ENCODE measurements at regions not wholly inside any gene's neighbourhood (a gene's known extent, or its start where the extent isn't known, plus 50 kb on each side); places are given as distances from the start of the nearest gene placed in this dataset.

DNA sequence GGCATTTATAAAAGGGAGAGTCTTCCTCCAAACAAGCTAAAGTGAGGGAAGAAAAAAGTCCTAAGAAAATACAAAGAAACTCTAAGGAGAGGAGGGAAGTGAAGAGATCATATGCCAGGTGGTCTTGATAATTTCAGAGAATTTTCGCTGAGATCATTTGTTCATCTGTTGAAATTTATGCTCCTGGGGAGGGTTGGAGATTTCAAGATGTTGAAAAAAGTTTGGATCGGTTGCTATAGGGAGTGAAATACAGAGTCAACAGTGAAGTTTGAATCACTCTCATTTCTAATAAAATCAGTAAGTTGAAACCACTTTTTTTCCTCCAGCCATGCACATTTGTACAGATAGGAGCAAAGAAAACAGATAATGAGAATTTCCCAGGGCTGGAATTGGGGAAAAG lies 299.1 kb upstream of the ADAMTS5 start:
- Mint-ChIP-seq H3K9me3 (peaks cover 5% of the 10 kb centered on the region), H3K36me3 (no peaks in the 10 kb centered on the region), H3K4me3 (no peak overlapping the region), H3K4me1 (peaks cover 20% of the 10 kb centered on the region), H3K27ac (no peak overlapping the region), H3K27me3 (ENCODE audit: low read depth) (no peaks in the 10 kb centered on the region)
- POLR2A ChIA-PET = no interaction called here
- ATAC-seq (no peak), DNase-seq (ENCODE audit: low spot score) (no peak)
- CTCF ChIA-PET = no interaction called here
- TF ChIP-seq ZNF138 (CRISPR knock-in tag; conservative IDR thresholded peaks at IDR 0.05) = no peak
- no peak for TF ChIP-seq GRHL2 (CRISPR knock-in tag; IDR thresholded peaks at IDR 0.05; ENCODE audit: insufficient replicate concordance, severe bottlenecking)
- TF ChIP-seq ZMAT4 (CRISPR knock-in tag; IDR thresholded peaks at IDR 0.05) = no peak
- no peak for TF ChIP-seq PRRX2 (CRISPR knock-in tag; IDR thresholded peaks at IDR 0.05)
- TF ChIP-seq E2F1 (CRISPR knock-in tag; IDR thresholded peaks at IDR 0.05) = no peak
- TF ChIP-seq KAT7 (CRISPR knock-in tag; IDR thresholded peaks at IDR 0.05; ENCODE audit: borderline replicate concordance) = no peak
- TF ChIP-seq ZNF219 (CRISPR knock-in tag; IDR thresholded peaks at IDR 0.05; ENCODE audit: borderline replicate concordance) = no peak

DNA sequence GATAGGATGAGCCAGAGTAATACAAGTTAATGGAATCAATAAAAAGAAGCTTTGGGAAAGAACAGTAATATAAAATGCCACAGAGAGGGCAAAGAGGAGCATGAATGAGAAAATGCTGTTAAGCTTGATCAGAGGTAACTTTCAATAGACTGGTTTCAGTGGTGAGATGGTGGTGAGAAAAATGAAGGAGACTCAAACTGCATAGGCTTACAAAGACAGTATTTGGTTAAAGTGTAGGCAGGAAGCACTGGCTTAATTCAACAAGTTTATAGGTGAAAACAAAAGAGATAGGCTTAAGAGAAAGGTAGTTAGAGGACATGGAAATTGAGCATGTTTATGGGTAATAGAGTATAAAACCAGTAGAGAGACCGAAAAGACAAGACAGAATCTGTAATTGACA lies 298.6 kb upstream of the ADAMTS5 start:
- TF ChIP-seq, protein P1, sequence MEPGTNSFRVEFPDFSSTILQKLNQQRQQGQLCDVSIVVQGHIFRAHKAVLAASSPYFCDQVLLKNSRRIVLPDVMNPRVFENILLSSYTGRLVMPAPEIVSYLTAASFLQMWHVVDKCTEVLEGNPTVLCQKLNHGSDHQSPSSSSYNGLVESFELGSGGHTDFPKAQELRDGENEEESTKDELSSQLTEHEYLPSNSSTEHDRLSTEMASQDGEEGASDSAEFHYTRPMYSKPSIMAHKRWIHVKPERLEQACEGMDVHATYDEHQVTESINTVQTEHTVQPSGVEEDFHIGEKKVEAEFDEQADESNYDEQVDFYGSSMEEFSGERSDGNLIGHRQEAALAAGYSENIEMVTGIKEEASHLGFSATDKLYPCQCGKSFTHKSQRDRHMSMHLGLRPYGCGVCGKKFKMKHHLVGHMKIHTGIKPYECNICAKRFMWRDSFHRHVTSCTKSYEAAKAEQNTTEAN (CRISPR knock-in tag; IDR thresholded peaks at IDR 0.05) = no peak
- TF ChIP-seq TEAD4 (CRISPR knock-in tag; IDR thresholded peaks at IDR 0.05) (no peak), ATF1 (CRISPR knock-in tag; IDR thresholded peaks at IDR 0.05) (no peak), CBFB (CRISPR knock-in tag; IDR thresholded peaks at IDR 0.05; ENCODE audit: low read depth) (no peak), TEAD1 (CRISPR knock-in tag; IDR thresholded peaks at IDR 0.05) (no peak), EMX1 (CRISPR knock-in tag; IDR thresholded peaks at IDR 0.05) (no peak), ZNF396 (CRISPR knock-in tag; IDR thresholded peaks at IDR 0.05; ENCODE audit: borderline replicate concordance) (no peak), TP53 (CRISPR knock-in tag; IDR thresholded peaks at IDR 0.05) (no peak), JAZF1 (CRISPR knock-in tag; IDR thresholded peaks at IDR 0.05) (no peak), ZBTB21 (CRISPR knock-in tag; IDR thresholded peaks at IDR 0.05; ENCODE audit: borderline replicate concordance) (no peak), NR2C2 (CRISPR knock-in tag; IDR thresholded peaks at IDR 0.05) (no peak), CREB1 (CRISPR knock-in tag; IDR thresholded peaks at IDR 0.05) (no peak), PRRX2 (CRISPR knock-in tag; IDR thresholded peaks at IDR 0.05) (no peak), IRF2 (CRISPR knock-in tag; IDR thresholded peaks at IDR 0.05; ENCODE audit: borderline replicate concordance, low read depth) (no peak)
- TF ChIP-seq, protein P2, sequence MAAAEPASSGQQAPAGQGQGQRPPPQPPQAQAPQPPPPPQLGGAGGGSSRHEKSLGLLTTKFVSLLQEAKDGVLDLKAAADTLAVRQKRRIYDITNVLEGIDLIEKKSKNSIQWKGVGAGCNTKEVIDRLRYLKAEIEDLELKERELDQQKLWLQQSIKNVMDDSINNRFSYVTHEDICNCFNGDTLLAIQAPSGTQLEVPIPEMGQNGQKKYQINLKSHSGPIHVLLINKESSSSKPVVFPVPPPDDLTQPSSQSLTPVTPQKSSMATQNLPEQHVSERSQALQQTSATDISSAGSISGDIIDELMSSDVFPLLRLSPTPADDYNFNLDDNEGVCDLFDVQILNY (CRISPR knock-in tag; IDR thresholded peaks at IDR 0.05) = no peak
- TF ChIP-seq, protein P3, sequence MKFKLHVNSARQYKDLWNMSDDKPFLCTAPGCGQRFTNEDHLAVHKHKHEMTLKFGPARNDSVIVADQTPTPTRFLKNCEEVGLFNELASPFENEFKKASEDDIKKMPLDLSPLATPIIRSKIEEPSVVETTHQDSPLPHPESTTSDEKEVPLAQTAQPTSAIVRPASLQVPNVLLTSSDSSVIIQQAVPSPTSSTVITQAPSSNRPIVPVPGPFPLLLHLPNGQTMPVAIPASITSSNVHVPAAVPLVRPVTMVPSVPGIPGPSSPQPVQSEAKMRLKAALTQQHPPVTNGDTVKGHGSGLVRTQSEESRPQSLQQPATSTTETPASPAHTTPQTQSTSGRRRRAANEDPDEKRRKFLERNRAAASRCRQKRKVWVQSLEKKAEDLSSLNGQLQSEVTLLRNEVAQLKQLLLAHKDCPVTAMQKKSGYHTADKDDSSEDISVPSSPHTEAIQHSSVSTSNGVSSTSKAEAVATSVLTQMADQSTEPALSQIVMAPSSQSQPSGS (CRISPR knock-in tag; IDR thresholded peaks at IDR 0.05; ENCODE audit: borderline replicate concordance, low read depth) = no peak
- TF ChIP-seq, protein P4, sequence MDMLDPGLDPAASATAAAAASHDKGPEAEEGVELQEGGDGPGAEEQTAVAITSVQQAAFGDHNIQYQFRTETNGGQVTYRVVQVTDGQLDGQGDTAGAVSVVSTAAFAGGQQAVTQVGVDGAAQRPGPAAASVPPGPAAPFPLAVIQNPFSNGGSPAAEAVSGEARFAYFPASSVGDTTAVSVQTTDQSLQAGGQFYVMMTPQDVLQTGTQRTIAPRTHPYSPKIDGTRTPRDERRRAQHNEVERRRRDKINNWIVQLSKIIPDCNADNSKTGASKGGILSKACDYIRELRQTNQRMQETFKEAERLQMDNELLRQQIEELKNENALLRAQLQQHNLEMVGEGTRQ (CRISPR knock-in tag; IDR thresholded peaks at IDR 0.05) = no peak
- H3K4me1 Mint-ChIP-seq = peaks cover 20% of the 10 kb centered on the region
- no peaks in the 10 kb centered on the region for H3K27me3 Mint-ChIP-seq (ENCODE audit: low read depth)
- DNase-seq (ENCODE audit: low spot score) = no peak
- ChIA-PET CTCF (no interaction called here), POLR2A (no interaction called here)
- no peak overlapping the region for H3K27ac Mint-ChIP-seq
- peaks cover under 1% of the 10 kb centered on the region; the same call in 1 of the 2 replicates for H3K9me3 Mint-ChIP-seq
- no peak overlapping the region for H3K4me3 Mint-ChIP-seq
- no peaks in the 10 kb centered on the region for H3K36me3 Mint-ChIP-seq
- ATAC-seq = no peak
